Glomerular visceral epithelial cell (primary cell): ENCODE measurements at regions not wholly inside any gene's neighbourhood (a gene's known extent, or its start where the extent isn't known, plus 50 kb on each side); places are given as distances from the start of the nearest gene placed in this dataset.

Experiments
- DNase-seq: peaks from one replicate; pipeline ENCODE4 v3.0.0-alpha.2; 2016; ENCODE audit errors: extremely low spot score

DNA sequence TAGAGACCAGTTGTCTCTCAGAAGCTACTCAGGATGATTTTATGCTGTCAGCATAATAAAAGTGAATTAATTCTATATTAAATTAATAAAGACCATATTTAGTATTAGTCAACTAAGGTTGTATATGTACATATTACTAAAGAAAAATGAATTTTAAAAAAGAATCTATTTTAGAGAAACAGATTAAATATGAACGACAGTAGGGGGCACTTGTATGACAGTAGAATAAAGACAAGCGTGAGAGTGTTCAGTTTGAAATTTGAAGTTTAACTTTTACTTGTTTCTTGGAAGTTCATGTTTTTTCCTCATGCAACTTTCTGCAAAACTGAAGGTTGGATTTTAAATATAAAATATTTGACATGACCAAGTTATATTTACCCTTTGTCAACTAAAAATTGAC is 67.9 kb upstream of the MACF1 start:
- no peak for DNase-seq

DNA sequence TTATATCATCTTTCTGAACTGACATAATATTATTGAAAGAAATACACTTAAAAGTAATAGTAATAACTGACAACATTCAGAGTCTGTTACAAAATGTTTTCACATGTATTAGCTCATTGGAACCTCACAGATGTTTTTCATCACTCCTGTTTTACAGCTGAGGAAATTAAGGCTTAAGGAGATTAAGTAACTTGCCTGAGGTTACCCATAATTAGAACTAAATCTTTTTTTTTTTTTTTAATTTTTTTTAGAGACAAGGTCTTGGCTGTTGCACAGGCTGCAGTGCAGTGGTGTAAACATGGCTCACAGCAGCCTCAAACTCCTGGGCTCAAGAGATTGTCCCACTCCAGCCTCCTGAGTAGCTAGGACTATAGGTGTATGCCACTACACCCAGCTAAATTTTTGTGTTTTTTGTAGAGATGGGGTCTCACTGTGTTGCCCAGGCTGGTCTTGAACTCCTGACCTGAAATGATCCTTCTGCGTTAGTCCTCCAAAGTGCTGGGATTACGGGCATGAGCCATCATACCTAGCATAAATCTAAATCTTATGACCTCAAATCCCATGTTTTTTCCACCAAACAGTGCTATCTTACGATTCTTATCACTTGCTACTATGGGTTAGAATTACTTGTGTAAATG is 64.7 kb upstream of the MACF1 start:
- DNase-seq = no peak

GRCh38 chr1:39141925-39142324 is 62.6 kb upstream of the MACF1 start:
- DNase-seq = no peak

DNA sequence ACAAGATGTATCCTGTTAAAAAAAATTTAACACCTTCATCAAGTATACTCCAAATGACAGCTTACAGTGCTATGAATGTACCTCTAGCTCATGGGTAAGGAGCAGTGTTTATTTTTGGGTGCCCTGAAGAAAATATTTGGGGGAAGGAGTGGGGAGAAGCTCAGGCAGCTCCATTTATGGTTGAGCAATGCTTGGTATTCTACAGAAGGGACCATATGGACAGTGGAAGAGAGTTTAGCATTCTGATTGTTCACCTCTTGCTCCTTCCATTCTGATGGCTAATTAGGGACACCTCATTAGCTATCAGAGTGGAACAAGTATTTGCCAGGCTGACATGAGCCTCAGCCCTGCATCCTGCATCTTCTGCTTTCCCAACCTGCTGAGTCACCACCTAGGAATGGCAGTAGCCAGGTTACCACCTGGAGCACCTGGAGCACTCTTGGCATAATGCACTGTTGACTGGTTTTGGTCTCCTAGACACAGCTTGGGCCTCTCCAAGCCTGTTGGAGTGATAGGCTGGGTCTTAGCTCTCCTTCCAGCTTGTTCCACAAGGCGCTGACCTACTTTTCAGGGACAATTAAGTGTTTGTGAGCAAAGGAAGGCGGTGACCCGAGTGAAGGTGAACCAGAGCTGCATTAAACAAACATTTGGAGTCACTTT is 62.0 kb upstream of the MACF1 start:
- DNase-seq = peak; percentile 50

- DNase-seq = no peak
These were observed 59.6 kb upstream of the MACF1 start for GRCh38 chr1:39144924-39145323.

DNA sequence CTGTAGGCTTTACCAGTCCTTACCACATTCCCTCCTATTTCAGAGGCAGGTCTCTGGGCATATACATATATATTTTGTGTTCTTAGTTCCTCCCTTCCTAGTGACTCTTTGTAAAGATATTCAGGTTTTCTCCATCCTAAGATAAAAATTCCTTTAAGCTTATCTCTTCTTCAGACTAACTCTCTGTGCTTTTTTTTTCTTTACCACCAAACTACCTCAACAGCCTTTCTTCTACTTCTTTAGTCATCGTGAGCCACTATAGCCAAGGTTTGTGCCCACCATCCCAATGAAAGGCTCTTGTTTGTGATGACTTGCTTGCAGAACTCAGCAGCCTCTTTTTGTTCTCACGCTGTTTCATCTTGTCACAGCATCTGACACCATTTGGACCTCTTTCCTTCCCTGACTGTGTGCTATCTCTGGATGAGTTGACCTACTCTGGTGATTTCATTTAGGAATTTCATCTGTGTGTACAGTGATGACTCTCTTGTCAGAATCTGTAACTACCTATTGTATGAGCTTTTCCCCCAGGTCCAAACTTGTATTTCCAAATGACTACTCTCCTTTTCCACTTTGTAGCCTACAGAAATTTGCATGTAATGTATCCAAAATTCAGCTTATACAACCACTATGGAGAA is 59.0 kb upstream of the MACF1 start:
- no peak for DNase-seq

- DNase-seq = no peak
These were observed 57.8 kb upstream of the MACF1 start for GRCh38 chr1:39146681-39147080.

GRCh38 chr1:39147099-39148025 is 57.1 kb upstream of the MACF1 start:
- no peak for DNase-seq

GRCh38 chr1:39148942-39149341 is 55.6 kb upstream of the MACF1 start:
- no peak for DNase-seq

GRCh38 chr1:39149509-39149908 is 55.0 kb upstream of the MACF1 start:
- DNase-seq = no peak

GRCh38 chr1:39150779-39151178 is 53.7 kb upstream of the MACF1 start:
- no peak for DNase-seq

GRCh38 chr1:39151267-39151666 is 53.2 kb upstream of the MACF1 start:
- no peak for DNase-seq

DNA sequence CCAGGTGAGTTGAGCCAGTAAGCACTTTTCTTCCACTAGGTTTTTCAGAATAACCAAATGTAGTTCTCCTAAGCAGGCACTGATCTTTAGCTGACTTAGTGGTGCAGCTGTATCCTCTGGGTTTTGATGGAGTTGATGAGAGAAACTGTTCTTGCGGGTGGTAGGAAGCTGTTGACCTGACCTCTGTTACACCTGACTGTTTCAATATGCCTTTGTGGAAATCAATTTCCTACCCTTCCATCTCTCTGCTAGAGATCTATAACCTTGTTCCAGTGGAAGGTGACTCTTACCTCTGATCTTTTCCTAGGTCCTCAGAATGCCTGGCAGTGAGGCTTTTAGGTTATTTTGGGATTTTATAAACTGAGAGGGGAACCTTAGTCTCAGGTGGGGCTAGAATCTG is 51.6 kb upstream of the MACF1 start:
- no peak for DNase-seq

- DNase-seq = no peak
These were observed 50.8 kb upstream of the MACF1 start for GRCh38 chr1:39153684-39154083.

DNA sequence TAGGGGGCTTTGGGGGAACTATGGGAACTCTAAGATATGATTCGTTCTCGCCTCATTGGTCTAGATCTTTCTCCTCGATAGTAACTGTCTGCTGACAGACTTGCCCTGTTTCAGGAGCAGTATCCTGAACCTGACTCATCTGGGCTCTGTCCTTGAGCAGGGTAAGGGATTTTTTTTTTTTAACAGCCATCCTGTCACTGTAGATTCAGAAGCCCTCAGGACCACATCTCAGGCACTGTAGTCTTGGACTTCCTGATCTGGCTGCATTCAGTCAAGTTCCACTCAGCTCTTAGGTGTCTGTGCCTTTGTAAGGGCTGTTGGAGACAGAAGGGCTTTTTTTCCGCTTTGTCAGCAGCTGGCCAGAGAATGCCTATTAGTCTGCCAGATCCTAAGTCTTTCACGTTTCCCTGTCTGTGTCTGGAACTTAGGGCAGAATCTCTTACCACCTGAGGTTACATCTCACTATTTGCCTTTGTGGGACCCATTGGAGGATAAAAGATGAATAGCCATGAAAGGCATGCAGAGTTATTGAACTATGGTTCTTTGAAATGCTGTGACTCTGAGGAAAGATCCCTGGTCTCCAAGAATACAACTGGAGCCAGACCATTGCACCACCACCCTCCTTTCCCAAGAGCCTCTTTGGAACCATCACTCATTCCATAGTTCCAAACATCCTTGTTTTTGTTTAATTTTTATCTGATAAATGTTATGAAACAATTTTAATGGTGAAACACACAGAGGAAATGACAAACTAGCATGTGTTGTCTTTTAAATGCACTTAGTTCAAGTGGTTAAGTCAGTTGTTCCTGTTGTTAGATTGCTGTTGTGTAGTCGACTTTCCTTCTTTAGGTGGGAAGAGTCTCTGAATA is 49.7 kb upstream of the MACF1 start:
- peak; percentile 67 for DNase-seq
